GM12864 (cell line): ENCODE measurements at regions not wholly inside any gene's neighbourhood (a gene's known extent, or its start where the extent isn't known, plus 50 kb on each side); places are given as distances from the start of the nearest gene placed in this dataset.

Source experiments
- DNase-seq: peaks from one replicate; pipeline ENCODE4 v3.0.0-alpha.2; 2011; ENCODE audit warnings: low read depth
- H3K4me3 ChIP-seq: 2 replicates; pipeline ENCODE4 v1.5.1; 2011; ENCODE audit warnings: mild to moderate bottlenecking, low read depth, low read length, control low read depth
- TF ChIP-seq, protein P1 (sequence below): IDR thresholded peaks from 2 replicates; pipeline ENCODE4 v1.5.1; 2011; ENCODE audit warnings: low read depth, mild to moderate bottlenecking, moderate library complexity, low read length, control low read depth, inconsistent platforms; ENCODE audit errors: missing control alignments

DNA sequence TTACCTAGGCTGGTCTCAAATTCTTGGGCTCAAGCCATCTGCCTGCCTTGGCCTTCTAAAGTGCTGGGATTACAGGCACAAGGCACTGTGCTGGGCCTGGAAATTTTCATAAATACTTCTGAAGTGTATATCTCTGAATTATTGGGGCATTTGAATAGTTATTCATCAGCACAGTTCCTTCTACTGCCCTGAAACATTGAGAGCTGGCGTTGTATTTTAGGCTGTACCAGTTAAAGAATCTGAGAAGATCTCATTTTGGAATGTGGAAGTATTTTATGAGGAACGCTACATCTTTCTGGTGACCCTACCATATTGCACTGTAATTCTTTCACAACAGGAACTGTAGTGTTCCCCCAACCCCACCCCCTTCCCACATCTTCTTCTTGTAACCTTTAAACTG, 349.0 kb upstream of the RGS6 start:
- DNase-seq = no peak
- no peak overlapping the region for H3K4me3 ChIP-seq
- TF ChIP-seq, protein P1, sequence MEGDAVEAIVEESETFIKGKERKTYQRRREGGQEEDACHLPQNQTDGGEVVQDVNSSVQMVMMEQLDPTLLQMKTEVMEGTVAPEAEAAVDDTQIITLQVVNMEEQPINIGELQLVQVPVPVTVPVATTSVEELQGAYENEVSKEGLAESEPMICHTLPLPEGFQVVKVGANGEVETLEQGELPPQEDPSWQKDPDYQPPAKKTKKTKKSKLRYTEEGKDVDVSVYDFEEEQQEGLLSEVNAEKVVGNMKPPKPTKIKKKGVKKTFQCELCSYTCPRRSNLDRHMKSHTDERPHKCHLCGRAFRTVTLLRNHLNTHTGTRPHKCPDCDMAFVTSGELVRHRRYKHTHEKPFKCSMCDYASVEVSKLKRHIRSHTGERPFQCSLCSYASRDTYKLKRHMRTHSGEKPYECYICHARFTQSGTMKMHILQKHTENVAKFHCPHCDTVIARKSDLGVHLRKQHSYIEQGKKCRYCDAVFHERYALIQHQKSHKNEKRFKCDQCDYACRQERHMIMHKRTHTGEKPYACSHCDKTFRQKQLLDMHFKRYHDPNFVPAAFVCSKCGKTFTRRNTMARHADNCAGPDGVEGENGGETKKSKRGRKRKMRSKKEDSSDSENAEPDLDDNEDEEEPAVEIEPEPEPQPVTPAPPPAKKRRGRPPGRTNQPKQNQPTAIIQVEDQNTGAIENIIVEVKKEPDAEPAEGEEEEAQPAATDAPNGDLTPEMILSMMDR = no peak

DNA sequence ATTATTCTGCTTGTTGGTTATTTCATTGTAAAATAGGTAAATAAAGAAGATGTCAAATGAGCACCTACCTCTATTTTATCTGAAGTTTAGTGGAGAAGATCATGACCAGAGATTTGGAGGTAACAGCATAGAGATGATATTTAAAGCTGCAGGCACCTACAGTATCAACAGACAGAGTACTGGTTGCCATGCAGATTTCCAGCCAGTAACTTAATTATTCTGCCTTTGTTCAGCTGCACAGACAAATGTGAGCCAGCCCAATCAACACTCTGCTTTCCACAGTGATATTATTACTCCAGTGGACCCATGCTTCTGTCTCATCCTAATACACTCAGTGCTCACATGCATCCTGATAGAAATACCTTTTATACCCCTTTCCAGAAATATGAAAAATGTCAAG, 348.5 kb upstream of the RGS6 start:
- TF ChIP-seq, protein P1 = no peak
- no peak overlapping the region for H3K4me3 ChIP-seq
- no peak for DNase-seq

GRCh38 chr14:71585361-71585760, 346.9 kb upstream of the RGS6 start:
- no peak overlapping the region for H3K4me3 ChIP-seq
- DNase-seq = no peak
- TF ChIP-seq, protein P1 = no peak

DNA sequence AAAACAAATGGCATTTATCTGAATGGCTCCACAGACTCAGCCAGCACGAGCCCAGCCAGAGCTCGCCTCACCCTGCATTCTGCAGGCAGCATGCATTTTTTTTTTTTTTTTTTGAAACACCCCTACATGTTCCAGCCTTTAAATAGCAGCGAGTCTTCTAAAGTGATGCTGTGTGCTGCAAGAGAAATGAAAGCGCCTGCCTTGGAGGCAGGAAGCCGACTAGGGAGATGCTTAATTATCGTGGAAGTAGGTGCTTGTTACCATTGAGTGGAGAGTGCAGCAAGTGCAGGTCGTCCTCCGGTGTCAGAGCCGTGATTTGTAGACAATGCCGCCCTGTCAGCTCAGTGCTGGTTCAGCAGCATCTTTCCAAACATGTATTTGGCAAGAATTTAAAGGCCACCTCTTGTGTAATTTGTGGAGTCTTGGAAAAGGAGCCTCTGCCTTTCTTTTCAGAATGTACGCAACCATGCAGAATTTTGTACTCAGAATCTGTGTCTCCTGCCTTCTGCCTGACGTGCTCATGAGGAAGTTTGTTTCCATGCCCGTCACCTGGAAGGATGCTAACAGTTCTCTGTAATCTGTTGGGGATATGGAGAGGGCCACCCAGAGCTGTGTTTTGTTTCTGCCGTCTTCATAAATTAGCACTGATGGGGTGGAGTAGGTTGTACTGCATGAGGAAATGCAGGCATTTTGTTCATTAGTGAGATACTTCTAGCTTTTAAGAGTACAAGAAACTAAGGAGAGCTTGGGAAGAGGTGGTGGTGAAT, 345.9 kb upstream of the RGS6 start:
- no peak for DNase-seq
- TF ChIP-seq, protein P1 = no peak
- no peak overlapping the region for H3K4me3 ChIP-seq

GRCh38 chr14:71588028-71588427, 344.2 kb upstream of the RGS6 start:
- DNase-seq = no peak
- TF ChIP-seq, protein P1 = no peak
- no peak overlapping the region for H3K4me3 ChIP-seq

DNA sequence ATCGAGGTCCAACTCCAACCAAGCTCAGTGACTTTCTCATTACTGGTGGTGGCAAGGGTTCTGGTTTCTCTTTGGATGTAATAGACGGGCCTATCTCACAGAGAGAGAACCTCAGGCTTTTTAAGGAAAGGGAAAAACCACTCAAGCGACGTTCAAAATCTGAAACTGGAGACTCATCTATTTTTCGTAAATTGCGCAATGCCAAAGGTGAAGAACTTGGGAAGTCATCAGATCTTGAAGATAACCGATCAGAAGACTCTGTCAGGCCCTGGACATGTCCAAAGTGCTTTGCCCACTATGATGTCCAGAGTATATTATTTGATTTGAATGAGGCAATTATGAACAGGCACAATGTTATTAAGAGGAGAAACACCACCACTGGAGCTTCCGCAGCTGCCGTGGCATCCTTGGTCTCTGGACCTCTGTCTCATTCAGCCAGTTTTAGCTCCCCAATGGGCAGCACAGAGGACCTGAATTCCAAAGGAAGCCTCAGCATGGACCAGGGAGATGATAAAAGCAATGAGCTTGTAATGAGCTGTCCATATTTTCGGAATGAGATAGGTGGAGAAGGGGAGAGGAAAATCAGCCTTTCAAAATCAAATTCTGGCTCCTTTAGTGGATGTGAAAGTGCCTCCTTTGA, 343.5 kb upstream of the RGS6 start:
- TF ChIP-seq, protein P1 = no peak
- DNase-seq = no peak
- no peak overlapping the region for H3K4me3 ChIP-seq
